ENCODE measurements at regions not wholly inside any gene's neighbourhood (a gene's known extent, or its start where the extent isn't known, plus 50 kb on each side); places are given as distances from the start of the nearest gene placed in this dataset.

GRCh38 chr17:53490447-53490968 is 332.2 kb upstream of the KIF2B start:
- no peak for TF ChIP-seq POLR2A (IDR thresholded peaks at IDR 0.05)
- no peak for TF ChIP-seq CTCF (IDR thresholded peaks at IDR 0.05)
- intact Hi-C loops (cut with DNase I; ENCODE audit: low total_unique reads), result no loop called here
- no peak overlapping the region for H3K4me3 ChIP-seq (ENCODE audit: low read depth, poor library complexity, severe bottlenecking)
- no peak for DNase-seq (ENCODE audit: low spot score in 2 of 2)

GRCh38 chr17:53483704-53484103 is 339.0 kb upstream of the KIF2B start:
- WGBS, 2 donors, result 47 to 49% methylated on average over 1 of the region's 1 CpG
- TF ChIP-seq CTCF (IDR thresholded peaks at IDR 0.05) (no peak), POLR2A (IDR thresholded peaks at IDR 0.05) (no peak)
- no peak overlapping the region for H3K4me3 ChIP-seq (ENCODE audit: low read depth, poor library complexity, severe bottlenecking)
- intact Hi-C loops (cut with DNase I; ENCODE audit: low total_unique reads), result no loop called here
- no peak for DNase-seq (ENCODE audit: low spot score in 2 of 2)

- TF ChIP-seq POLR2A (IDR thresholded peaks at IDR 0.05) (no peak), CTCF (IDR thresholded peaks at IDR 0.05) (no peak)
- no peak overlapping the region for H3K4me3 ChIP-seq (ENCODE audit: low read depth, poor library complexity, severe bottlenecking)
- DNase-seq (ENCODE audit: low spot score in 2 of 2), result no peak
- intact Hi-C loops (cut with DNase I; ENCODE audit: low total_unique reads), result no loop called here
- WGBS, 2 donors, result 46 to 52% methylated on average over 3 of the region's 3 CpGs
These were observed 347.7 kb upstream of the KIF2B start for GRCh38 chr17:53475002-53475401.

GRCh38 chr17:53472586-53472985 is 350.1 kb upstream of the KIF2B start:
- no peak for DNase-seq (ENCODE audit: low spot score in 2 of 2)
- 86 to 87% methylated on average over 1 of the region's 1 CpG for WGBS, 2 donors
- intact Hi-C loops (cut with DNase I; ENCODE audit: low total_unique reads), result no loop called here
- no peak overlapping the region for H3K4me3 ChIP-seq (ENCODE audit: low read depth, poor library complexity, severe bottlenecking)
- no peak for TF ChIP-seq POLR2A (IDR thresholded peaks at IDR 0.05)
- no peak for TF ChIP-seq CTCF (IDR thresholded peaks at IDR 0.05)

GRCh38 chr17:53471514-53471913 is 351.2 kb upstream of the KIF2B start:
- no peak overlapping the region for H3K4me3 ChIP-seq (ENCODE audit: low read depth, poor library complexity, severe bottlenecking)
- no peak for DNase-seq (ENCODE audit: low spot score in 2 of 2)
- TF ChIP-seq POLR2A (IDR thresholded peaks at IDR 0.05) (no peak), CTCF (IDR thresholded peaks at IDR 0.05) (no peak)
- intact Hi-C loops (cut with DNase I; ENCODE audit: low total_unique reads), result no loop called here
- 49 to 51% methylated on average over 7 of the region's 7 CpGs for WGBS, 2 donors

GRCh38 chr17:53470626-53471025 is 352.1 kb upstream of the KIF2B start:
- H3K4me3 ChIP-seq (ENCODE audit: low read depth, poor library complexity, severe bottlenecking), result no peak overlapping the region
- 43 to 60% methylated on average over 1 of the region's 1 CpG for WGBS, 2 donors
- intact Hi-C loops (cut with DNase I; ENCODE audit: low total_unique reads), result no loop called here
- TF ChIP-seq CTCF (IDR thresholded peaks at IDR 0.05) (no peak), POLR2A (IDR thresholded peaks at IDR 0.05) (no peak)
- DNase-seq (ENCODE audit: low spot score in 2 of 2), result no peak
